HG03066 (cell line): ENCODE measurements at regions not wholly inside any gene's neighbourhood (a gene's known extent, or its start where the extent isn't known, plus 50 kb on each side); places are given as distances from the start of the nearest gene placed in this dataset.

Source experiments
- ATAC-seq: cut with Tn5 transposase; IDR thresholded peaks from one replicate; pipeline ENCODE4 v1.9.1; 2021; ENCODE audit warnings: low read depth; ENCODE audit not compliant: unreplicated experiment

- no peak for ATAC-seq
These were observed 240.0 kb upstream of the NFE2L3 start for GRCh38 chr7:25911738-25912607.

GRCh38 chr7:25913598-25914224, 238.3 kb upstream of the NFE2L3 start:
- ATAC-seq = no peak

- no peak for ATAC-seq
These were observed 233.3 kb upstream of the NFE2L3 start for GRCh38 chr7:25918731-25919130.

GRCh38 chr7:25922296-25922695, 229.7 kb upstream of the NFE2L3 start:
- ATAC-seq = no peak

GRCh38 chr7:25923741-25924460, 228.1 kb upstream of the NFE2L3 start:
- no peak for ATAC-seq

GRCh38 chr7:25926009-25926408, 226.0 kb upstream of the NFE2L3 start:
- ATAC-seq = no peak

GRCh38 chr7:25926451-25926850, 225.5 kb upstream of the NFE2L3 start:
- ATAC-seq = no peak

- ATAC-seq = no peak
These were observed 224.9 kb upstream of the NFE2L3 start for GRCh38 chr7:25926891-25927625.

- ATAC-seq = no peak
These were observed 224.4 kb upstream of the NFE2L3 start for GRCh38 chr7:25927626-25927978.

GRCh38 chr7:25928549-25929330, 223.3 kb upstream of the NFE2L3 start:
- no peak for ATAC-seq

GRCh38 chr7:25929448-25929847, 222.6 kb upstream of the NFE2L3 start:
- no peak for ATAC-seq

- no peak for ATAC-seq
These were observed 221.4 kb upstream of the NFE2L3 start for GRCh38 chr7:25930492-25931048.

- no peak for ATAC-seq
These were observed 220.8 kb upstream of the NFE2L3 start for GRCh38 chr7:25931156-25931555.

GRCh38 chr7:25933921-25934320, 218.1 kb upstream of the NFE2L3 start:
- ATAC-seq = no peak

- peak; percentile 20 for ATAC-seq
These were observed 211.7 kb upstream of the NFE2L3 start for GRCh38 chr7:25940086-25940906.

- no peak for ATAC-seq
These were observed 207.1 kb upstream of the NFE2L3 start for GRCh38 chr7:25944777-25945515.

GRCh38 chr7:25945608-25946007, 206.4 kb upstream of the NFE2L3 start:
- no peak for ATAC-seq

- ATAC-seq = no peak
These were observed 205.8 kb upstream of the NFE2L3 start for GRCh38 chr7:25946181-25946580.
